SK-N-SH treated with all-trans-retinoic acid at 6 μM for 48 hours (cell line): ENCODE measurements at regions not wholly inside any gene's neighbourhood (a gene's known extent, or its start where the extent isn't known, plus 50 kb on each side); places are given as distances from the start of the nearest gene placed in this dataset.
A peak's percentile ranks its signal among the peaks of the same experiment; 100 is the strongest.

Experiments
- ATAC-seq: fragments of 200-7000 bp; cut with Tn5 transposase; 3 replicates; pipeline ENCODE4 v1.9.1; 2020; ENCODE audit warnings: mild to moderate bottlenecking, moderate library complexity
- ARNTL ChIP-seq: fragments of 450-650 bp; formaldehyde crosslinking; IDR thresholded peaks from 2 replicates; pipeline ENCODE4 v1.5.0; 2020; ENCODE audit warnings: low read depth, mild to moderate bottlenecking, moderate library complexity, borderline replicate concordance
- BACH2 ChIP-seq: fragments of 250-450 bp; sonication (Bioruptor Pico); IDR thresholded peaks from 2 replicates; pipeline ENCODE4 v1.9.0; 2021; ENCODE audit warnings: mild to moderate bottlenecking, borderline replicate concordance
- CREB5 ChIP-seq: fragments of 250-450 bp; sonication (Bioruptor Pico); IDR thresholded peaks from 2 replicates; pipeline ENCODE4 v1.5.1; 2020; ENCODE audit warnings: low read depth, mild to moderate bottlenecking, moderate library complexity
- CSDC2 ChIP-seq: fragments of 250-450 bp; sonication (Bioruptor Pico); IDR thresholded peaks from 2 replicates; pipeline ENCODE4 v1.5.0; 2020; ENCODE audit warnings: mild to moderate bottlenecking, moderate library complexity
- CSRNP3 ChIP-seq: fragments of 250-450 bp; sonication (Bioruptor Pico); IDR thresholded peaks from 2 replicates; pipeline ENCODE4 v1.5.1; 2021; ENCODE audit warnings: mild to moderate bottlenecking, moderate library complexity
- ESRRG ChIP-seq: fragments of 250-450 bp; sonication (Bioruptor Pico); IDR thresholded peaks from 2 replicates; pipeline ENCODE4 v1.6.1; 2021; ENCODE audit warnings: mild to moderate bottlenecking
- GLIS3 ChIP-seq: fragments of 250-450 bp; sonication (Bioruptor Pico); IDR thresholded peaks from 2 replicates; pipeline ENCODE4 v1.5.0; 2020; ENCODE audit warnings: mild to moderate bottlenecking, moderate library complexity
- ISL1 ChIP-seq: fragments of 250-450 bp; sonication (Bioruptor Pico); IDR thresholded peaks from 2 replicates; pipeline ENCODE4 v2.1.2; 2022; ENCODE audit warnings: mild to moderate bottlenecking, moderate library complexity
- PATZ1 ChIP-seq: fragments of 250-450 bp; sonication (Bioruptor Pico); IDR thresholded peaks from 2 replicates; pipeline ENCODE4 v1.8.0; 2020; ENCODE audit warnings: mild to moderate bottlenecking, moderate library complexity, borderline replicate concordance
- POU6F1 ChIP-seq: fragments of 250-450 bp; sonication (Bioruptor Pico); IDR thresholded peaks from 2 replicates; pipeline ENCODE4 v1.8.0; 2021; ENCODE audit warnings: low read depth, mild to moderate bottlenecking, moderate library complexity, borderline replicate concordance
- PPARA ChIP-seq: fragments of 250-450 bp; sonication (Bioruptor Pico); IDR thresholded peaks from 2 replicates; pipeline ENCODE4 v1.5.0; 2020; ENCODE audit warnings: mild to moderate bottlenecking, borderline replicate concordance
- RARB ChIP-seq: fragments of 250-450 bp; sonication (Bioruptor Pico); IDR thresholded peaks from 2 replicates; pipeline ENCODE4 v1.8.0; 2021; ENCODE audit warnings: mild to moderate bottlenecking, moderate library complexity
- SNAI2 ChIP-seq: fragments of 250-450 bp; sonication (Bioruptor Pico); IDR thresholded peaks from 2 replicates; pipeline ENCODE4 v1.5.0; 2020; ENCODE audit warnings: mild to moderate bottlenecking, moderate library complexity
- TCF4 ChIP-seq: fragments of 250-450 bp; sonication (Bioruptor Pico); IDR thresholded peaks from 2 replicates; pipeline ENCODE4 v1.8.0; 2021; ENCODE audit warnings: mild to moderate bottlenecking, moderate library complexity, borderline replicate concordance
- TOX ChIP-seq: fragments of 250-450 bp; sonication (Bioruptor Pico); IDR thresholded peaks from 2 replicates; pipeline ENCODE4 v1.8.0; 2021; ENCODE audit warnings: mild to moderate bottlenecking, moderate library complexity, borderline replicate concordance
- TSHZ2 ChIP-seq: fragments of 250-450 bp; sonication (Bioruptor Pico); IDR thresholded peaks from 2 replicates; pipeline ENCODE4 v1.5.0; 2020; ENCODE audit warnings: mild to moderate bottlenecking, moderate library complexity
- ZC3H10 ChIP-seq: fragments of 250-450 bp; sonication (Bioruptor Pico); IDR thresholded peaks from 2 replicates; pipeline ENCODE4 v1.5.1; 2021; ENCODE audit warnings: mild to moderate bottlenecking, moderate library complexity
- ZFP3 ChIP-seq: fragments of 250-450 bp; sonication (Bioruptor Pico); IDR thresholded peaks from 2 replicates; pipeline ENCODE4 v1.5.0; 2020; ENCODE audit warnings: mild to moderate bottlenecking, moderate library complexity
- ZNF8 ChIP-seq: fragments of 450-650 bp; formaldehyde crosslinking; IDR thresholded peaks from 2 replicates; pipeline ENCODE4 v1.5.0; 2020; ENCODE audit warnings: mild to moderate bottlenecking, moderate library complexity

- peak; percentile 96 for TF ChIP-seq ISL1 (CRISPR knock-in tag)
- peak; percentile 79; the same call in 1 of the 2 replicates for TF ChIP-seq GLIS3 (CRISPR knock-in tag)
- TF ChIP-seq SNAI2: peak; percentile 81
- no peak for TF ChIP-seq ESRRG (CRISPR knock-in tag)
- peak; percentile 84 for TF ChIP-seq CREB5 (CRISPR knock-in tag)
- TF ChIP-seq ZFP3 (CRISPR knock-in tag): peak; percentile 84
- no peak for TF ChIP-seq ZNF8 (CRISPR knock-in tag)
- TF ChIP-seq ZC3H10 (CRISPR knock-in tag): peak; percentile 99
- TF ChIP-seq TOX (CRISPR knock-in tag): peak; percentile 78; the same call in 1 of the 2 replicates
- ATAC-seq: peak; percentile 70
Observed at GRCh38 chr9:115601434-115601833, 483.5 kb upstream of the TNC start.

GRCh38 chr9:115604831-115605483 lies 487.0 kb upstream of the TNC start:
- TF ChIP-seq TOX (CRISPR knock-in tag) (no peak), ZFP3 (CRISPR knock-in tag) (peak; percentile 28; the same call in 1 of the 2 replicates), PATZ1 (CRISPR knock-in tag) (no peak), ISL1 (CRISPR knock-in tag) (0 out of 2 replicates have a peak, but pooled peaks have one; percentile 34), BACH2 (CRISPR knock-in tag) (no peak), SNAI2 (no peak), CSRNP3 (CRISPR knock-in tag) (no peak), ZC3H10 (CRISPR knock-in tag) (no peak), TCF4 (CRISPR knock-in tag) (no peak), ZNF8 (CRISPR knock-in tag) (no peak)
- ATAC-seq: peak; percentile 69

GRCh38 chr9:115606838-115607237 lies 488.9 kb upstream of the TNC start:
- no peak for ATAC-seq
- no peak for TF ChIP-seq TSHZ2
- no peak for TF ChIP-seq ARNTL (CRISPR knock-in tag)
- TF ChIP-seq ZNF8 (CRISPR knock-in tag): no peak
- TF ChIP-seq PPARA (CRISPR knock-in tag): no peak
- no peak for TF ChIP-seq RARB (CRISPR knock-in tag)
- no peak for TF ChIP-seq BACH2 (CRISPR knock-in tag)
- TF ChIP-seq POU6F1 (CRISPR knock-in tag): no peak
- TF ChIP-seq CSDC2 (CRISPR knock-in tag): no peak
- TF ChIP-seq SNAI2: no peak
- no peak for TF ChIP-seq CREB5 (CRISPR knock-in tag)
- TF ChIP-seq ZFP3 (CRISPR knock-in tag): no peak
- TF ChIP-seq GLIS3 (CRISPR knock-in tag): no peak
- no peak for TF ChIP-seq PATZ1 (CRISPR knock-in tag)
- TF ChIP-seq, all 23 proteins: peak for 0
